ENCODE measurements at regions not wholly inside any gene's neighbourhood (a gene's known extent, or its start where the extent isn't known, plus 50 kb on each side); places are given as distances from the start of the nearest gene placed in this dataset.

GRCh38 chrY:12410696-12411095, 290.3 kb upstream of the USP9Y start:
- Mint-ChIP-seq H3K9me3 (peaks cover 41% of the 10 kb centered on the region), H3K4me1 (no peaks in the 10 kb centered on the region), H3K27me3 (ENCODE audit: low read depth) (no peaks in the 10 kb centered on the region), H3K27ac (no peak overlapping the region), H3K4me3 (no peak overlapping the region), H3K36me3 (peaks cover 25% of the 10 kb centered on the region)
- ChIA-PET CTCF (no interaction called here), POLR2A (no interaction called here)
- no peak for ATAC-seq
- TF ChIP-seq ZNF396 (CRISPR knock-in tag; IDR thresholded peaks at IDR 0.05; ENCODE audit: borderline replicate concordance): no peak
- no peak for TF ChIP-seq ZNF317 (CRISPR knock-in tag; IDR thresholded peaks at IDR 0.05; ENCODE audit: borderline replicate concordance, low read depth)
- no peak for TF ChIP-seq MYBL2 (CRISPR knock-in tag; IDR thresholded peaks at IDR 0.05)
- no peak for TF ChIP-seq ZNF423 (CRISPR knock-in tag; IDR thresholded peaks at IDR 0.05)
- no peak for TF ChIP-seq JUN (CRISPR knock-in tag; IDR thresholded peaks at IDR 0.05)
- TF ChIP-seq RORB (CRISPR knock-in tag; IDR thresholded peaks at IDR 0.05): no peak
- no peak for TF ChIP-seq ZNF671 (CRISPR knock-in tag; IDR thresholded peaks at IDR 0.05)
- TF ChIP-seq CREM (CRISPR knock-in tag; IDR thresholded peaks at IDR 0.05): no peak
- TF ChIP-seq ZNF138 (CRISPR knock-in tag; conservative IDR thresholded peaks at IDR 0.05): no peak
- no peak for TF ChIP-seq ZBTB43 (CRISPR knock-in tag; IDR thresholded peaks at IDR 0.05)
- no peak for TF ChIP-seq PRRX2 (CRISPR knock-in tag; IDR thresholded peaks at IDR 0.05)
- TF ChIP-seq SP1 (CRISPR knock-in tag; conservative IDR thresholded peaks at IDR 0.05): no peak
- TF ChIP-seq TCF7 (CRISPR knock-in tag; IDR thresholded peaks at IDR 0.05; ENCODE audit: low read depth): no peak
- TF ChIP-seq NR2C2 (CRISPR knock-in tag; IDR thresholded peaks at IDR 0.05): no peak
- TF ChIP-seq ZNF263 (CRISPR knock-in tag; IDR thresholded peaks at IDR 0.05; ENCODE audit: low read depth): no peak
- DNase-seq (ENCODE audit: low spot score): no peak

- Mint-ChIP-seq H3K27ac (no peak overlapping the region), H3K27me3 (ENCODE audit: low read depth) (peaks cover 40% of the 10 kb centered on the region), H3K4me1 (no peaks in the 10 kb centered on the region), H3K36me3 (peaks cover 17% of the 10 kb centered on the region), H3K4me3 (peak overlapping the region; percentile 41), H3K9me3 (peaks cover 31% of the 10 kb centered on the region)
- ChIA-PET POLR2A (interaction anchor here (0.6 kb wide), 1 partner anchor 185 kb away, joined by 4 read pairs; no protein-coding TSS in a partner anchor), CTCF (interaction anchor here (0.7 to 1.5 kb wide), 2 partner anchors 200 to 504 kb away, joined by 5 to 6 read pairs; no protein-coding TSS in a partner anchor)
- peak; percentile 55 for DNase-seq (ENCODE audit: low spot score)
- ATAC-seq: peak; percentile 94
- TF ChIP-seq FOXK1 (CRISPR knock-in tag; IDR thresholded peaks at IDR 0.05) (no peak), USF2 (CRISPR knock-in tag; IDR thresholded peaks at IDR 0.05) (no peak), SMAD4 (CRISPR knock-in tag; IDR thresholded peaks at IDR 0.05) (no peak), SMAD3 (CRISPR knock-in tag; IDR thresholded peaks at IDR 0.05; ENCODE audit: borderline replicate concordance) (no peak), ZNF263 (CRISPR knock-in tag; IDR thresholded peaks at IDR 0.05; ENCODE audit: low read depth) (no peak)
Measured at GRCh38 chrY:12421072-12421787, 279.8 kb upstream of the USP9Y start.

GRCh38 chrY:12421788-12422124, 279.3 kb upstream of the USP9Y start:
- CTCF ChIA-PET: interaction anchor here (1.5 kb wide), 1 partner anchor 200 kb away, joined by 6 read pairs; no protein-coding TSS in a partner anchor
- ATAC-seq (no peak), DNase-seq (ENCODE audit: low spot score) (no peak)
- Mint-ChIP-seq H3K9me3 (peaks cover 31% of the 10 kb centered on the region), H3K27me3 (ENCODE audit: low read depth) (peaks cover 41% of the 10 kb centered on the region), H3K27ac (no peak overlapping the region), H3K36me3 (peaks cover 17% of the 10 kb centered on the region), H3K4me3 (peak overlapping the region; percentile 40), H3K4me1 (no peaks in the 10 kb centered on the region)
- POLR2A ChIA-PET: no interaction called here
- TF ChIP-seq MLX (CRISPR knock-in tag; IDR thresholded peaks at IDR 0.05) (no peak), USF1 (CRISPR knock-in tag; IDR thresholded peaks at IDR 0.05) (no peak), NFE2L1 (CRISPR knock-in tag; IDR thresholded peaks at IDR 0.05) (no peak), SP1 (CRISPR knock-in tag; conservative IDR thresholded peaks at IDR 0.05) (no peak), RELA (CRISPR knock-in tag; IDR thresholded peaks at IDR 0.05; ENCODE audit: borderline replicate concordance) (no peak), FOXJ3 (CRISPR knock-in tag; IDR thresholded peaks at IDR 0.05; ENCODE audit: borderline replicate concordance) (no peak), FOXP4 (CRISPR knock-in tag; IDR thresholded peaks at IDR 0.05) (no peak), ZNF138 (CRISPR knock-in tag; conservative IDR thresholded peaks at IDR 0.05) (no peak), NFATC4 (CRISPR knock-in tag; IDR thresholded peaks at IDR 0.05) (no peak), NR3C1 (CRISPR knock-in tag; conservative IDR thresholded peaks at IDR 0.05; ENCODE audit: low read depth) (no peak), JUN (CRISPR knock-in tag; IDR thresholded peaks at IDR 0.05) (no peak), ZNF396 (CRISPR knock-in tag; IDR thresholded peaks at IDR 0.05; ENCODE audit: borderline replicate concordance) (no peak), ZNF416 (CRISPR knock-in tag; IDR thresholded peaks at IDR 0.05) (no peak), HMGA2 (CRISPR knock-in tag; IDR thresholded peaks at IDR 0.05) (no peak), ZNF232 (CRISPR knock-in tag; IDR thresholded peaks at IDR 0.05) (no peak)
